ENCODE measurements at regions not wholly inside any gene's neighbourhood (a gene's known extent, or its start where the extent isn't known, plus 50 kb on each side); places are given as distances from the start of the nearest gene placed in this dataset.
A peak's percentile ranks its signal among the peaks of the same experiment; 100 is the strongest.

DNA sequence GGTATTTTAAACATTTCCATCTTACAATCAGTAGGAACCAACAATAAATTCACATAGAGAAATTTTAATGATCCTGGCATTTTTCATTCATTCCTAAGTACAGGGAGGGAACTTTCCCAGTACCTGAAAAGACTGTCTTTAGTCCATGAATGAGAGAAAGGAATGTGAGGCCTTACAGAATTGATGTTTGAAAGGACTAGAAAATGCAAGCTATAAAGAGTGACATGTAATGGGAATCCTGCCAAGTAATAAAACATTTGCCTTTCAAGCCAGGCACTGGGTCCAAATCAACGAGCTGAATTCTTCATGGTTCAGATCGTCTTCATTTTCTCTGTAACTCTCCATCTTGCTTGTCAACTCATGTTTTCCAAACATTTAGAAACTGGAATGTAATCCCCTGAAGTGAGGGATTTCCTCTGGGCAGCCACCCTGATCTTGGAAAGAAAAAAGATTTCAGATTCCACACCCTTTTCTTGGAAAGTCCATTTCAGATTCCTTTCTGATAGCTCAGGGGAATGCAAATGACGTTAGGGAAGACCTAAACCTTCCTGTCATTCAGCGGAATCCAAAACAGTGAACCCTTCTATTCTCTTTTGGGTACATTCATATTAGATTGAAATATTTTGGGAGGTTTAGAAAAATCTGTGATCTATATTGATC is 315.8 kb downstream of the SH3GL2 start:
- no peak for DNase-seq

DNA sequence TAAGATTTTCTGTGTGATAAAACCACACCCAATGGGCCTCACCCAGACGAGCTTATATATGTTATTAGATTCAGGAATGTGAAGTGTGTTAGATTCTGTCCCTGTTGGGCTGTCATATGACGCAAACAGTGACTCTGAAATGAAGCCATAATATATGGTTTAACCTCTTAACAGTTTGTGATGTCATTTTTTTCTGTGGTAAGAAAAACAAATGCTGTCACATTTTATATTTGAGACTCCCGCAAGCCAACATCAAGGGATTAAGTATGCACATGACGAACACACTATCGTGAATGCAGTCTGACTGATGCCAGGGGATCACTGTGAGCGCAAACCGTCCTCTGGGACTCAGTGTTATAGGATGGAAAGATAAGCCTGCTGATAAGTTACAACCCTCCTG is 321.7 kb downstream of the SH3GL2 start:
- no peak for DNase-seq

DNA sequence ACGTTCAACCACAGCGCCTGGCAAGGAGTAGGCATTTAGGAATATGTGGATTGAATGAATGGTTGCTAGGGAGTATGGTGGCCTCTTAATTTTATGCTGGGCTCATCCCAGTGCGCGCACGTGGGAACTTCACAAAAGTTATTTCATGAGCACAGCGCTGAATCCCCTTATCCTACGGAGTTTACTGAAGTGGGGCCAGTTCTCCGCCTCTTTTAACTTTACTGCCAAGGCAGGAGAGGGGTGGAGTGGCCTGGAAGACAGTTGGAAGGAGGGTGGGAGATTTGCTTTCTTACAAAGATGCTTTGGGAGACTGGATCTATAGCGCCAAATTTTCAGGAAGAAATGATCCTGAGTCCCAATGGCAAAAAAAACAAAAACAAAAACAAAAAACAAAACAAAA is 326.5 kb downstream of the SH3GL2 start:
- DNase-seq = peak; percentile 54

DNA sequence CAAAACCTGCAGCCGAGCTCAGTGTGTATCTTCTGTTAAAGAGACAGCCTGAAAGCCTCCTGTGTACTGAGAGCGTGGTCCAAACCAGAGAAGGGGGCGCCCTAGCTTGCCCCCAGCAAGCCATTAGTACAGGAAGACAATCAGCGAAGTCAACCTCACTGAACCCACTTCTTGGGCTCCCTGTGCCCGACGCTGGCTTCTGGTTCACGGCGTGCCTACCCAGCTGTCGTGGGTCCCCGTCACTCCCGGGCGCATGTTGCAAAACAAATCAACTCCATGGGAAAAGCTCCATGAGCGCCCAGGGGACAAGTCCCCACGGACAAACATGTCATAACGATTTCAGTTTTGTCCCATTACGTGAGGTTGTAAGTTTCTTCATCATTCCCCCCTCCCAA is 326.9 kb downstream of the SH3GL2 start:
- DNase-seq = peak; percentile 25

DNA sequence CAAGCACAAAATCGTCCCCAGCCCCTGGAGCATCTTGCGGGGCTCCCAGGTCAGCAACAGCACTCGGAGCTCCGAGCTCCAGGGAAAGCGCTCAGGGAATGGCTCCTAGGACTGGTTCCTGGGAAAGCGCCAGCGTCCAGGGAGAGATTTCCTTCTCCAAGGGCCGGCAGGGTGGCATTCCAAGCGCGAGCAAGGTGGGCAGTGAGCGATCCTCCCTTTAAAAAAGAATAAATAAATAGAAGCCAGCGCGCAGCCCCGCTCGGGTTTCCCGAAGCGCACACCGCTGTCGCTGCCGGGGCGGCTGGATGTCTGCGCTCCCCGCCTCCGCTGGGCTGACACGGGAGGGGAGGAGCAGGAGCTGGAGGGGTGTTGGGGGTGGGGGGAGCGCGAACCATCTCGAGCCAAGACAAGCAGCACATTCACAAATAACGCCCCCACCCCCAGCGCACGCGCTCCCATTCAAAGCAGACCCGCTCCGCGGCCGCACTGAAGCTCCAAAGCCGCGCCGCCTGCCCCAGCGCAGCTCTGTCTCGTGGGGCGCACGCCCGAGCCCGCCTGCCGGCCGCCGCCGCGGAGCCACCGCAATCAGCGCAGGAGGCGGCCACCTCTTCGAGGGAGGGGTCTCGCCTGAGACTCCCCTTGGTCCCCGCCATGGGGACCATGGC is 327.4 kb downstream of the SH3GL2 start:
- peak; percentile 56 for DNase-seq

DNA sequence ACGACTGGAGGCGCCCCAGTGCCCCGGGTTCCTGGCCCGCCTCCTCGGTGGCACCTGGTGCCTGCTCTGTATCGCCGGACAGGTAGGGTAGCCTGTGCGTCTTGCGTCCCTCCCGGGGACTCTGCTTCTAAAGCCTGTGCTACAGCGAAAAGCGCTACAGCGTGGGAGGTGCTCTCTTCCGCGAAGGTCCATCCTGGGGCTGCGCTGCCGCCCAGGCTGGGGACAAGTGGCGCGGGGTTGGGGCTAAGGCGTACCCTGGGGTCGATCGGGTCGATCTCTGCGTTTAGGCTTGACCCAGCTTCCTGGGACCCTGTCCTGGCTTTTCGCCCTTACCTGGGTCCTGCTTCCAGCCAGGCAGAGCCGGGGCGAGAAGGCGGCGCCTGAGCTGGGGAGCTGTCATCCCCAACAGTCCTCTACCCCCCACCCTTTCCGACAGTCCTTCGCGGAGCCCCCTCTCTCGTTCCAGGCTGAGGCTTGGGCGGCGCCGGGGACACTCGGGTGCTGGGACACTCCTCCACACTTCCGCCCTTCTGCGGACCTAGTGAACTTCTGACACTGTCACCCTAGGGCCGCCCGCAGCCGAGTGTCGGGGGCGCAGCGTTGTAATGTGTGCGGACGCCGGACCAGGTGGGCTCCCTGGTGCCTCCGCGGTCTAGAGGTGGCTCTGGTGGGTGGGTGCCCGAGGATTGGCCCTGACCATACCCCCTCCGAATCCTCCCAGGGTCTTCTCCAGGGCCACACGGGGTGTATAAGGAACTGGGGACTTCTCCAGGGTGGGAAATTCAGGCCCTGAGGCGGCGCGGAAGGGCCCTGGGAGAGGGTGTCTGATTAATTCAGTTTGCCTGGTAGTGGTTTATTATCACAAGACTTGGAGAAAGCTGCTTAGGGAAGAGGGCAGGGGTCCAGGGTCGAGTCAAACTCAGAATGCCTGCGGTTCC is 328.2 kb downstream of the SH3GL2 start:
- peak; percentile 49 for DNase-seq

DNA sequence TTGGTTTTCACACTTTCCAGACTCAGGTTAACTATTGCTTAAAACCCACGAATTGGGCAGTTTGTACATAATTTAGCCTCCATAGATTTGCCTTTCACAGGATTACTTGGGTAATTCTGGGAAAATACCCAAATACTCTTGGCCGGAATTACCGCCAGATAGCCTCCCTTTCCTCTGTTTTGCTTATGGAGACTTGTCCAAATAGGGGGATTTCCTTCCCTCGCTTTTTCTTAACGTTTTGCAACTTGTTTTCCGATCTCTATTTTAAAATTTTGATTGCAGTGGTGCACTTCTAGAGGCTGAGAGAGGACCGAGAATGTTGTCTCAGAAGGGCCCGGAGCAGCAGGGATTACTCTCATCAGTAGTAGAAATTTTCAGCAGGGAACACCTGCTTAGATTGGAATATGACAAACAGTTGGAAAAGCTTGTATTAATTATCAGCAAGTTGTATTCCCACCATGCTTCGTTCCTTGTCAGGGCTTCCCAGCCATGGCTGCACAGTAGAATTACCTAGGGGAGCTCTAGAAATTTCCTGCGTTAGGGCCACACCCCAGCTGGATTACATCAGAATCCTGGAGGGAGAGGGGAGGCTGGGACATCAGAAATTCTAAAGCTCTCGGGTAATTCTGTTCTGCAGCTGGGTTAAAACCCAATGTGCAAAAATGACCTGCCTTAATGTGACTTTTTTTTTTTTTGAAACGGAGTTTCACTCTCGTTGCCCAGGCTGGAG is 329.1 kb downstream of the SH3GL2 start:
- peak; percentile 49 for DNase-seq

DNA sequence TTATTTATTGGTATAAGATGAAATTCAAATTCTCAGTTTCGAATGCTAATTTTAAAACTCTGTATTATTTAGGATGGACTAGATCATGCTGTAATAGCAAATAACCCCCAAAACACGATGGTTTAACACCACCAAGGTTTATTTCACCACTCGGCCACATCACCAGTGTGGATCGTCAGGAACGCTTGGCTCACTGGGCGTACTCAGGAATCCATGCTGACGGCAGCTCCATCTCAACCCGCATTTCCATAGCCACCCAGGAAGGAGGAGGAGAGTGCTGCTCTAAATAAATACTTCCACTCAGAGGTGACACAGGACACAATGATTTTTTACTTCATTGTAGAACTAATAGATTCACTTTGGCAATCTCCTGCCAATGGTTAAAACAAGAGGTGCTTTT is 347.4 kb downstream of the SH3GL2 start:
- DNase-seq = no peak

DNA sequence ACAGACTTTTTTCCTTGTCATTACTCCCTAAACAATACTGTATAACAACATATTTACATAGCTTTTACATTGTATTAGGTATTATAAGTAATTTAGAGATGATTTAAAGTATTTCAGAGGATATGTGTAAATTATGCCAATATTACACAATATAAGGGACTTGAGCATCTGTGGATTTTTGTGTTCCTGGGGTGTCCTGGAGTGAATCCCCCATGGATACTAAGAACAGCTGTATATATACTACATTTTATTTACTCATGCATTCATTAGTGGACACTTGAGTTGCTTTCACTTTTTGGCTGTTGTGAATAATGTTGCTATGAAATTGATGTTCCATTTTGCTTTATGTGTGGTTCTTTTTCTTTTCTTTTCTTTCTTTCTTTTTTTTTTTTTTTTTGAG is 348.8 kb downstream of the SH3GL2 start:
- no peak for DNase-seq

DNA sequence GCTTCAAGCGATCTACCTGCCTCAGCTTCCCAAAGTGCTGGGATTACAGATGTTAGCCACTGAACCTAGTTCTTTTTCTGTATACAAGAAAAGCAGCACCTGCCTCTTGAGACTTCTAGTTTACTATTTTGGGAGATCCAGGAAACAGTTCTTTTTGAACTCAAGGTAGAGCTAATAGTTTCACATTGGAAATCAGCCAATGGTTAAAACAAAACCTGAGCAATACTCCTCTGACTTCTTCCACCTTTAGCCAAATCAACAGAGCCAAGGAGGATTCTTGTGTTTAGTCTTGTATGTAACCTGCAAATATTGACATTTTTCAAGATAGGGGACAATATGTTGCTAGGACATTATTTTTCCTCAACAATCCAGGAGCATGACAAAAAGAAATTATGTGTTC is 349.4 kb downstream of the SH3GL2 start:
- DNase-seq = no peak

DNA sequence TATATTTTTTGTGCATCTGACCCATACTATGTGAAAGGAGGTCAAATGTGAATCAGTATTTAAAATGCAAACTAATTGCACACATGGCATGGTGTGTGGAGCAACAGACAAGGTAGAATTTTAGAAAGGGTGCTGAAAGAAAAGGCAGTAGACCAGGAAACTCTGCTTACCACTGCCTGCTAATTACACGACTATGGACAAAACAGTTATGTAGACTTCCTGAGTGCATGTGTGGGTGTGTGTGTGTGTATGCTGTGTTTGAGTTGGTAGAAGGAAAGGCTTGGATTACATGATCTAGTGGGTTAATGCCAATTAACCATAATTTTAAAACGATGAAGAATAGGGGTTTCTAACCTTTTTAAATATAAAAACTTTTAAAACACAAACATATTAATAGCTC is 349.9 kb downstream of the SH3GL2 start:
- no peak for DNase-seq

DNA sequence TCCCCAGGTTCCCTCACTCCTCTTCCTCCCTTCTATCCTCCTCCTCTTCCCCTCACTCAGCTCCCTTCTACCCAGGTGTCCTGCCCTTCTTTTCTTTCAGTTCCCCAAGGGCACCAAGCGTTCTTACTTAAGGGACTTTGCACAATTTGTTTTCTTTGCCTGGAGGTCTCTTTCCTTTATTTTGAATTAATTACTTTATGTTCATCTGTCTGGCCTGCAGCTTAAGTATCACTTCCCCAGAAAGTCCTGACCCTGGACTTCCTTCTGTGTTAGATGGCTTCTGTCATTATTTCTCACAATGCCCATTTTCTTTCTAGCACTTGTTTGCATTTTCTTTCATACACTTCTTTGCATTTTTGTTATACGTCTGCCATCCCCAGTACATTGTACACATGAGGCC is 350.6 kb downstream of the SH3GL2 start:
- no peak for DNase-seq

DNA sequence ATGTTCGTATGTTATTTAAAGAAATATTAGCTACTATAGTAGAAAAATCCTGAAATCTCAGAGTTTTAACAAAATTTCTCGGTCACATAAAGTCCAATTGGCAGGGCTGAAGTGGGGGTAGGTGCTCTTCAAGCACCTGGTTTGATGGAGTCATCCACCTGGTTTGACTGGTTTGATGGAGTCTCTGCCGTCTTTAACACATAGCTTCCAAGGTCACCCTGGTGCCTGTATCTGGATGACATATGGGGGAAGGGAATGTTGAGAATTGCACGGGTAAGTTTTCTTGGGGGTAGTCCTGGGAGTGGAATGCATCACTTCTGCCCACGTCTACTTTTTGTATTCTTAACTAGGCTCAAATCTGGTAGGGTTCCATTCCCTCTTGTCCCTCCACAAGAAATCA is 351.2 kb downstream of the SH3GL2 start:
- no peak for DNase-seq

DNA sequence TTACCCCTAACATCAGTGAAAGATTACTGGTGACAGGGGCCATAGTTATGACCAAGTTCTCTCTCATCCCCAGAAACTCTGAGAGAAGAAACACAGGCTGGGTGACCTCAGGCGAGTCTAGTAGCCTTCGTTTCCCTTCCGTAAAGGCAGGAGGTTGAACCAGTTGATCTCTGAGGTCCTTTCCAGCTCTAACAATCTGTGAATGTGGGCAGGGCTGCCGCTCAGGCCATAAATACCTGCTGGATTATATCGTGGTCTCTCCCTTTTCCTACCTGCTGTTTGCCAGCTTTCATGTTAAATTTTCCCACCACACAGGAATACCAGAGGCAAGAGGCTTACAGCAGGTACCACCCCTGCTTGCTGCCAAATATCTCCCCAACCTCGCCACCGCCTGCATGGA is 357.5 kb downstream of the SH3GL2 start:
- DNase-seq = no peak

DNA sequence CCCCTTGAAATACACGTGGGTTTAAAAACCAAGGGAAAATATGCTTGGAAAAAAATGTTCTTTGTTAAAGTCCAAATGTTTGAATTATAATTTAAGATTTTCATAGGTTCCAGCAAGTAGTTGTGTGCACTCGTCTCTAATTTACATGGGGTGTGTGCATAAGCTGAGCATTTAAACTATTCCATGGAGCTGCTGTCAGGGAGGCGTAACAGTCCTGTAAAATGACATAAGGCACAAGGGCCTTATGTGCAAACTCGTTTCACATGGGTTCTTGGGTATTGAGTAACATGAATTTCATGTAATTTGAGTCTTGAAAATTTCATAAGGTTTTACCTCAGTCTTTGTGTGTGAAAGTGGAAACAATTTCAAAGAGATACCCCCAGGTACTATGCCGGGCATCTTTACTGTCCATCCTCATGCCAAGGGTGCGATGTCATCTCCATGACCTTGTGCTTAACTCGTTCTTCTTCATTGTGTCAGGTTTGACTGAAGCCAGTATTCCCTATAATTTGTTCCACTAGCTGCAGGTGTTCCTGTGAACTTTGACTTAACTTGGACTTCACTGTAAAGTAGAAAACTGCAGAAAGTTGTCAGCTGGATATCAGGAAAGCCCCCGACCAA is 359.3 kb downstream of the SH3GL2 start:
- no peak for DNase-seq

DNA sequence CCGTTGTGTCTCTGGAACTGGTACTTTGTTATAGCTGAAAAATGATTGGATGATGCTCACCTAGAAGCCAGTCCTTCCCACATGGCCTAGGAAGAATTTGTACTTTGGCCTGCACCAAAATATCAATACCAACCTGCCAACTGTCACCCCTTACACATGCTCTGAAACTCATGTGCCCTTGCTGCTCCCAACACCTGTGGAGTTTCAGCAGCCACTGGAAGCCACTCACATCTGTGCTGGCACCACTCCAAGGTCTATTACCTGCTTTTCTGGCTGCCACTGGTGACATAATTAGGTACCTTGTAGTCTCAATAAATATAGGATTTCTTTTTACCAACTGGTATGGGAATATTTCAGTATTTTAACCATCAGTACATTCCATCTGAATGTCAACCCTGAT is 363.6 kb downstream of the SH3GL2 start:
- no peak for DNase-seq

DNA sequence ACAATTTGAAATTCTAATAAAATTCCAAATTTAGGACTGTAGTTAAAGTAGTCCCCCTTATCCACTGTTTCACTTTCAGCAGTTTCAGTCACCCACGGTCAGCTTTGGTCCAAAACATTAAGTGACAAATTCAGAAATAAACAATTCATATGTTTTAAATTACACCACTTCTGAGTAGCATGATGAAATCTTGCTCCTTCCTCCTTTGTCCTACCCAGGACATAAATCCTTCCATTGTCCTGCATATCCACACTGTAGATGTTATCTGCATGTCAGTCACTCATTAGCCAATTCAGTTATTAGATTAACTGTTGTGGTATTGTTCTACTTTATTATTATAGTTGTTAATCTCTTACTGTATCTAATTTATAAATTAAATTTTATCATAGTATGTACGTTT is 376.5 kb downstream of the SH3GL2 start:
- DNase-seq = no peak

DNA sequence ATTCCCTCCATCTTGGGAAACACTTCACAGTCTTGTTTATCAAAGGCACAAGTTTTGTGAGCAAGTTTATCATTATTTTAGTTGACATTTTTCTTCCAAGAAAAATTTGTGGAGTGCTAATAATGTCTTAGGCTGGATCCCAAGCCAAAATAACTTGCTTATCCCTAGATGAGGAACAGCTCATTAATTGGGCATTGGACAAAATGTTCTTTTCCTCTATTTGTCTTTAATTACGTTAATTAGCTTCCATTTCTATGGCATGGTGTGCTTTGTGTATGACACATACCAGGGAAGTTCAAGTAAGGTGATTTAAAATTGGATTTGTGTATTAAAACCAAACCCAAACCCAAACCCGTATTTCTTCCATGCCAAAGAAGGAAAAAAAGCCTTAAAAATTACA is 379.5 kb downstream of the SH3GL2 start:
- no peak for DNase-seq

DNA sequence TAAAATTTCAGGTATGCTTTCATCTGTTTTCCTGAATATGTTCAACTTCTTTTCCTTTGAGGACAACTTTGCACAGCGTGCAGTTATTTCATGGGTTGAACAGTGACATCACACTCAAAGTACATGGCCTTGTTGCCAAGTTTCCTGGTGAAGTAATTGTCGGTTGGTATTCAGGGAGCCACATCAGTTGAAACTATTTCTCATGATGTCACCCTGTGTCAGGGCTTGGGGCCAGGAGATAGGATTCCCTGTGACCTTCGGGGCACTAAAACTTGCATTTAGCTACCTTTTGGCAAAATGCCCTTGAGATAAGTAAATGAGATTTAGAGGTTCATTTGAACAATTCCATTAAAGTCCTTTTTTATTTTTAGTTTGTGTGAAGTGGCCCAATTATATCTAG is 383.9 kb downstream of the SH3GL2 start:
- DNase-seq = no peak

DNA sequence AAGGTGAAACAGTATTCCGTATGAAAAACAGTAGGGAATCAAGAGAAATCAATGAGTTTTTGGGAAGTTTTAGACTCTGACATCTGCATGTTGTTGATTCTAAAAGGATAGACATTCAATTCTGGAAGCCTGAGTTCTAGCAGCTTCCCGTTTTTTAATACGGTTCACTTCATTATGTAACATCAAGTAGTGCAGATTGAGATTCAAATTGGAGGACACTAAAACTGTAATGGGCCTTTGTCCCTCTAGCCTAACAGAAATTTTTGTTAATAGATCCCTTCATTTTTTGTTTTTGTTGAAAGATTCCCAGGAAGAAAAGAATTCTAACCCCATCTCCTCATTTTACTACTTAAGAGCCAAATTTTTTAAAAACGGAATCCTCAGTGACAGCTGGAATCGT is 384.6 kb downstream of the SH3GL2 start:
- no peak for DNase-seq

DNA sequence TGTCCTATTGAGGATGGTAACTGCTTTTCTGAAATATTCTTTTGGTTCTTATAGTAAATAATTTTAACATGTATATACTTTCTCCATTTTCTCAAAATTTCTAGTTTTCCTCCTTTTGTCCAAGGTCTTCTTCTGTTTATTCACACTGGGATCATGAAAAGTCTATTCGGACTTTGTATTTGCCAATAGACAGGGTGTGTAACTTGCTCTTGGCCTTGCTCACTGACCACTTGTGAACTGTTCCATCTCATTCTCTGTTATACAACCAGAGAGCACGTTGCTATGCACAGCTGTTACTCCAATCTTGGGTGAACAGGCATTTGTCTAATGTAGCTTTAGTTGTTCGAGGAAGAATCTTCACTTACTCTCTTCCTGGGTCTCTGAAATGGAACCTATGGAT is 388.9 kb downstream of the SH3GL2 start:
- no peak for DNase-seq

DNA sequence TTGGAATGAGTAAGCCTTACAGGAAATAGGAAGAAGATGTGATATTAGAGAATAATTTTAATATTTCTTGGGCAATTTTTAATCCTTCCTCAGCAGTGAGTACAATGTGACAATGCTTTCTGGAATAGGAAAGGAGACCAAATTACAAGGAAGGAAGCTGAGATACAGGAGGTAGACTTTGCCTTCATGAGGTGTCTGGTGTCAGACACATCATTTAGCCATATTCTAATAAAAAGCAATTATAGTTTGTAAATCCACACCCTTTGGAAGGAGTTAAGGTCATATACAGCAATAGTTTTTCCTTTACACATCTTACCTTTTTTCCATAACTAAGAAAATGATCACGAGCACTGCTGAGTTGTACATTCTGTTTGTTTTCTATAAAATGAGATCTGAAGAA is 390.4 kb downstream of the SH3GL2 start:
- DNase-seq = no peak

DNA sequence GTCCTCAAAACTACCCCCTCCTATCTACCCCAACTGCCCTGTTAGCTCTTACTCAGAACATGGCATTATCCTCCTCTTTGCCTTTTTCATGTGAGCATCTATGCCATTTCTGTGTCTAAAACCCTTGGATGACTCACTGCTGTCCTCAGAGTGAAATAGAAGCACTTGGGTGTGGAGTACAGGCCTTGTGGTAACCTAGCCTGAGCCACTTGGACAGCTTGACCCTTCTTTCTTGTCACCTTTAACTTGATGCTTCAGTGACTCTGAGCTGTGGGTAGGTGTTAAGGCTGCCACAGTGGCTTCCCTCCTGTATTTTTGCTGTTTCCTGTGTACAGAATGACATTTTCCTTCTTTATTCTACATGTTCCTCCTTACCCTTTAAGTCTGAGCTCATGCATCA is 391.4 kb downstream of the SH3GL2 start:
- DNase-seq = no peak

Measured in hindlimb muscle (tissue), 1 donor.